Breast epithelium (tissue), 4 donors: ENCODE measurements at regions not wholly inside any gene's neighbourhood (a gene's known extent, or its start where the extent isn't known, plus 50 kb on each side); places are given as distances from the start of the nearest gene placed in this dataset.

ENCODE experiments used
- DNase-seq, 2 donors: peaks; one replicate each; pipeline ENCODE4 v3.0.0-alpha.2; 2019; ENCODE audit warnings: low spot score in 2 of 2
- H3K27ac ChIP-seq, 2 donors: fragments of 200-600 bp; sonication (generic) in 1 of 2; one replicate each; pipeline ENCODE4 v1.5.1; 2016 to 2019; ENCODE audit warnings: mild to moderate bottlenecking in 1 of 2
- H3K27me3 ChIP-seq, 2 donors: fragments of 200-600 bp; sonication (generic) in 1 of 2; one replicate each; pipeline versions ENCODE4 v1.5.1 to v1.6.0; 2017 to 2019; ENCODE audit warnings: control low read depth in 1 of 2, mild to moderate bottlenecking in 1 of 2
- H3K36me3 ChIP-seq: fragments of 200-600 bp; one replicate; pipeline ENCODE4 v1.5.1; 2019
- H3K4me1 ChIP-seq, 2 donors: fragments of 200-600 bp; sonication (generic); one replicate each; pipeline ENCODE4 v1.5.1; 2016 to 2019; ENCODE audit warnings: control low read depth in 1 of 2
- H3K4me3 ChIP-seq, 3 donors: fragments of 200-600 bp; sonication (generic); 1 replicate in 2 of 3; 2 replicates in 1 of 3; pipeline ENCODE4 v1.5.1; 2016 to 2019; ENCODE audit warnings: mild to moderate bottlenecking in 3 of 3, moderate library complexity in 2 of 3
- H3K9me3 ChIP-seq, 2 donors: fragments of 200-600 bp; sonication (generic) in 1 of 2; one replicate each; pipeline ENCODE4 v1.5.1; 2016 to 2019; ENCODE audit warnings: control low read depth in 1 of 2
- CTCF ChIP-seq, 3 donors: fragments of 450-650 bp; IDR thresholded peaks; one replicate each; pipeline ENCODE4 v1.5.1; 2016 to 2017; ENCODE audit warnings: antibody characterized with exemption in 3 of 3, mild to moderate bottlenecking in 3 of 3, moderate library complexity in 3 of 3
- POLR2A ChIP-seq: fragments of 450-650 bp; IDR thresholded peaks from one replicate; pipeline ENCODE4 v1.6.1; 2016; ENCODE audit warnings: antibody characterized with exemption, mild to moderate bottlenecking, moderate library complexity
- POLR2AphosphoS5 ChIP-seq, 3 donors: sonication (generic); formaldehyde crosslinking; IDR thresholded peaks; one replicate each; pipeline ENCODE4 v1.6.1; 2017; ENCODE audit warnings: antibody characterized with exemption in 3 of 3
- intact Hi-C: fragments of 100-400 bp; cut with DNase I; formaldehyde crosslinking; loops from one replicate; pipeline ENCODE4 v1.15.1; 2023; ENCODE audit warnings: low total_unique reads

- Histone ChIP-seq H3K4me1 (no peaks in the 10 kb centered on the region), H3K9me3 (peaks cover 0 to 16% of the 10 kb centered on the region in 2 donors), H3K27me3 (no peaks in the 10 kb centered on the region), H3K4me3 (no peak overlapping the region), H3K36me3 (no peaks in the 10 kb centered on the region), H3K27ac (no peak overlapping the region)
- TF ChIP-seq CTCF (IDR thresholded peaks at IDR 0.05) (no peak), POLR2A (no peak), POLR2AphosphoS5 (IDR thresholded peaks at IDR 0.05) (no peak)
- intact Hi-C loops: no loop called here
- no peak for DNase-seq
Observed at GRCh38 chr11:70512716-70513115, 114.4 kb downstream of the CTTN start.

GRCh38 chr11:70517203-70517602 lies 118.9 kb downstream of the CTTN start:
- no peak overlapping the region for H3K27ac ChIP-seq
- intact Hi-C loops: no loop called here
- H3K36me3 ChIP-seq: no peaks in the 10 kb centered on the region
- DNase-seq: no peak
- no peaks in the 10 kb centered on the region for H3K4me1 ChIP-seq
- TF ChIP-seq POLR2AphosphoS5 (IDR thresholded peaks at IDR 0.05) (no peak), CTCF (IDR thresholded peaks at IDR 0.05) (no peak), POLR2A (no peak)
- no peak overlapping the region for H3K4me3 ChIP-seq
- peaks cover 0 to 16% of the 10 kb centered on the region in 2 donors for H3K9me3 ChIP-seq
- H3K27me3 ChIP-seq: no peaks in the 10 kb centered on the region

- Histone ChIP-seq H3K27ac (no peak overlapping the region), H3K36me3 (no peaks in the 10 kb centered on the region), H3K4me1 (no peaks in the 10 kb centered on the region), H3K4me3 (no peak overlapping the region), H3K9me3 (peaks cover 0 to 7% of the 10 kb centered on the region in 2 donors), H3K27me3 (no peaks in the 10 kb centered on the region)
- TF ChIP-seq POLR2AphosphoS5 (IDR thresholded peaks at IDR 0.05): no peak
- TF ChIP-seq POLR2A: no peak
- intact Hi-C loops: no loop called here
- no peak for DNase-seq
Observed at GRCh38 chr11:70517988-70518907, 119.9 kb downstream of the CTTN start.

- DNase-seq: no peak
- intact Hi-C loops: no loop called here
- Histone ChIP-seq H3K27ac (no peak overlapping the region), H3K4me3 (no peak overlapping the region), H3K36me3 (no peaks in the 10 kb centered on the region), H3K27me3 (no peaks in the 10 kb centered on the region), H3K9me3 (no peaks in the 10 kb centered on the region), H3K4me1 (no peaks in the 10 kb centered on the region)
- TF ChIP-seq POLR2A (no peak), CTCF (IDR thresholded peaks at IDR 0.05) (no peak), POLR2AphosphoS5 (IDR thresholded peaks at IDR 0.05) (no peak)
Observed at GRCh38 chr11:70519117-70519516, 120.8 kb downstream of the CTTN start.

GRCh38 chr11:70521475-70522308 lies 123.4 kb downstream of the CTTN start:
- Histone ChIP-seq H3K27ac (no peak overlapping the region), H3K36me3 (no peaks in the 10 kb centered on the region), H3K4me3 (no peak overlapping the region), H3K9me3 (no peaks in the 10 kb centered on the region), H3K4me1 (no peaks in the 10 kb centered on the region), H3K27me3 (no peaks in the 10 kb centered on the region)
- TF ChIP-seq POLR2AphosphoS5 (IDR thresholded peaks at IDR 0.05) (no peak), POLR2A (no peak), CTCF (IDR thresholded peaks at IDR 0.05) (no peak)
- no peak for DNase-seq
- intact Hi-C loops: no loop called here
